ENCODE measurements at regions not wholly inside any gene's neighbourhood (a gene's known extent, or its start where the extent isn't known, plus 50 kb on each side); places are given as distances from the start of the nearest gene placed in this dataset.

- intact Hi-C loops (cut with micrococcal nuclease; ENCODE audit: unreplicated experiment), result loop anchor here (10.0 kb wide), 2 partner anchors 613 to 677 kb away; no protein-coding TSS in a partner anchor
- H3K4me2 ChIP-seq (ENCODE audit: low read depth, low read length), result no peak overlapping the region
- ChIA-PET POLR2A (no interaction called here), CTCF (ENCODE audit: low intra/inter-chr PET ratio, low total read pairs) (no interaction called here)
- in situ Hi-C loops (cut with HindIII; ENCODE audit: extremely low pct_ligation_motif_present, low pct_unique_long_range_greater_than_20kb), result loop anchor here (10.0 kb wide), 1 partner anchor 317 kb away; no protein-coding TSS in a partner anchor
- H3K4me1 ChIP-seq (ENCODE audit: insufficient read depth, low read length), result no peaks in the 10 kb centered on the region
- no peak for ATAC-seq
- FAIRE-seq, result no peak
- H3K27ac ChIP-seq (ENCODE audit: extremely low read length, insufficient read depth, low read length), result no peak overlapping the region
- WGBS (ENCODE audit: low lambda C conversion rate), result 19% methylated on average over 3 of the region's 3 CpGs
- TF ChIP-seq ZBTB39 (CRISPR knock-in tag; IDR thresholded peaks at IDR 0.05), result no peak
- no peak for TF ChIP-seq SMYD3 (CRISPR knock-in tag; IDR thresholded peaks at IDR 0.05)
- TF ChIP-seq HDAC6 (IDR thresholded peaks at IDR 0.05; ENCODE audit: low read depth, low read length), result no peak
- H3K4me3 ChIP-seq (replicated peaks in 1 of 3; ENCODE audit: insufficient read depth in 1 of 3, low read depth in 2 of 3, low read length in 3 of 3), result no peak overlapping the region
- H2AFZ ChIP-seq (ENCODE audit: low read length), result no peak overlapping the region
- no peaks in the 10 kb centered on the region for H3K36me3 ChIP-seq (replicated peaks in 1 of 2; ENCODE audit: control insufficient read depth in 1 of 2, insufficient read depth in 2 of 2, low read length in 2 of 2)
- no peaks in the 10 kb centered on the region for H3K9me3 ChIP-seq (ENCODE audit: low read length)
- BruUV-seq (replicated peaks), result no TSS peak
- H4K20me1 ChIP-seq (ENCODE audit: insufficient read depth, low read length), result no peaks in the 10 kb centered on the region
- H3K27me3 ChIP-seq (ENCODE audit: control insufficient read depth in 1 of 2, insufficient read depth in 2 of 2, low read length in 2 of 2), result peaks cover 0 to 28% of the 10 kb centered on the region in 2 experiments; a peak in 4 of 5 replicates
- H3K9ac ChIP-seq (ENCODE audit: insufficient read depth, low read depth, low read length), result no peak overlapping the region
- no peaks in the 10 kb centered on the region for H3K79me2 ChIP-seq (ENCODE audit: insufficient read depth, low read length)
- DNase-seq (ENCODE audit: low spot score), result no peak
Measured at GRCh38 chr2:177141866-177142265, 70.7 kb upstream of the HNRNPA3 start.

- Histone ChIP-seq H3K27me3 (ENCODE audit: control insufficient read depth in 1 of 2, insufficient read depth in 2 of 2, low read length in 2 of 2) (peaks cover 0 to 34% of the 10 kb centered on the region in 2 experiments; a peak in 4 of 5 replicates), H3K4me1 (ENCODE audit: insufficient read depth, low read length) (peaks cover 7% of the 10 kb centered on the region), H2AFZ (ENCODE audit: low read length) (no peak overlapping the region), H3K36me3 (replicated peaks in 1 of 2; ENCODE audit: control insufficient read depth in 1 of 2, insufficient read depth in 2 of 2, low read length in 2 of 2) (no peaks in the 10 kb centered on the region), H3K4me3 (replicated peaks in 1 of 3; ENCODE audit: insufficient read depth in 1 of 3, low read depth in 2 of 3, low read length in 3 of 3) (no peak overlapping the region), H4K20me1 (ENCODE audit: insufficient read depth, low read length) (no peaks in the 10 kb centered on the region), H3K9ac (ENCODE audit: insufficient read depth, low read depth, low read length) (no peak overlapping the region), H3K9me3 (ENCODE audit: low read length) (no peaks in the 10 kb centered on the region), H3K79me2 (ENCODE audit: insufficient read depth, low read length) (no peaks in the 10 kb centered on the region), H3K4me2 (ENCODE audit: low read depth, low read length) (no peak overlapping the region), H3K27ac (ENCODE audit: extremely low read length, insufficient read depth, low read length) (no peak overlapping the region)
- ATAC-seq, result peak; percentile 65
- FAIRE-seq, result no peak
- intact Hi-C loops (cut with micrococcal nuclease; ENCODE audit: unreplicated experiment), result loop anchor here (10.0 kb wide), 2 partner anchors 611 to 679 kb away; no protein-coding TSS in a partner anchor
- TF ChIP-seq RFX5 (IDR thresholded peaks at IDR 0.05; ENCODE audit: low read depth, low read length), result no peak
- in situ Hi-C loops (cut with HindIII; ENCODE audit: extremely low pct_ligation_motif_present, low pct_unique_long_range_greater_than_20kb), result loop anchor here (10.0 kb wide), 1 partner anchor 319 kb away; no protein-coding TSS in a partner anchor
- CTCF ChIA-PET (ENCODE audit: low intra/inter-chr PET ratio, low total read pairs), result no interaction called here
- no TSS peak for BruUV-seq (replicated peaks)
- no peak for DNase-seq (ENCODE audit: low spot score)
- POLR2A ChIA-PET, result no interaction called here
- 23% methylated on average over 5 of the region's 5 CpGs for WGBS (ENCODE audit: low lambda C conversion rate)
Measured at GRCh38 chr2:177143444-177143843, 69.2 kb upstream of the HNRNPA3 start.

Measured in HepG2 (cell line).